SK-N-SH (cell line): ENCODE measurements at regions not wholly inside any gene's neighbourhood (a gene's known extent, or its start where the extent isn't known, plus 50 kb on each side); places are given as distances from the start of the nearest gene placed in this dataset.

ENCODE experiments used
- CTCF ChIA-PET: fragments of 300-600, 350-600 bp; formaldehyde crosslinking; extraction: SDS; loops from one replicate; lab custom pipeline; 2021; lab: Yijun Ruan, JAX
- POLR2A ChIA-PET: fragments of 350-600 bp; sonication (Branson Sonifier 250); formaldehyde crosslinking; extraction: SDS; loops from one replicate; lab custom pipeline; 2020; ENCODE audit warnings: antibody characterized with exemption, inconsistent platforms; lab: Yijun Ruan, JAX
- DNase-seq: peaks from one replicate; pipeline ENCODE4 v3.0.0; 2012
- H2AFZ ChIP-seq: fragments of 200-600 bp; sonication (generic); 2 replicates; pipeline ENCODE4 v1.8.1; 2016; ENCODE audit warnings: antibody characterized with exemption, mild to moderate bottlenecking, low read depth
- H3F3A ChIP-seq: fragments of 200-600 bp; sonication (generic); replicated peaks from 2 replicates; pipeline ENCODE3; 2016; ENCODE audit warnings: antibody characterized with exemption, mild to moderate bottlenecking; ENCODE audit not compliant: insufficient read depth
- H3K27ac ChIP-seq, 2 experiments: fragments of 200-500 bp in 1 of 2; fragments of 200-600 bp in 1 of 2; sonication (Bioruptor generic) in 1 of 2; sonication (generic), shearing (Covaris generic) in 1 of 2; 2 replicates each; pipeline versions ENCODE4 v1.5.1 to v1.6.1; 2014 to 2016; ENCODE audit warnings: low read depth in 2 of 2, inconsistent platforms in 1 of 2, low read length in 1 of 2, mild to moderate bottlenecking in 1 of 2, mixed read lengths in 1 of 2
- H3K27me3 ChIP-seq: fragments of 200-600 bp; sonication (generic), shearing (Covaris generic); 2 replicates; pipeline ENCODE4 v1.6.1; 2016; ENCODE audit warnings: mixed run types; ENCODE audit not compliant: insufficient read depth
- H3K36me3 ChIP-seq, 2 experiments: fragments of 200-500 bp in 1 of 2; fragments of 200-600 bp in 1 of 2; sonication (Bioruptor generic) in 1 of 2; sonication (generic) in 1 of 2; replicated peaks in 1 of 2; 2 replicates each; pipeline versions ENCODE3 to v1.5.1; 2014 to 2016; ENCODE audit warnings: low read length in 1 of 2, mild to moderate bottlenecking in 1 of 2; ENCODE audit not compliant: insufficient read depth in 2 of 2, control insufficient read depth in 1 of 2
- H3K4me1 ChIP-seq, 2 experiments: fragments of 200-500 bp in 1 of 2; fragments of 200-600 bp in 1 of 2; sonication (Bioruptor generic) in 1 of 2; sonication (generic), shearing (Covaris generic) in 1 of 2; 2 replicates each; pipeline versions ENCODE4 v1.5.1 to v1.6.1; 2014 to 2016; ENCODE audit warnings: low read depth in 1 of 2, low read length in 1 of 2, mixed run types in 1 of 2; ENCODE audit not compliant: insufficient read depth in 2 of 2, control insufficient read depth in 1 of 2
- H3K4me2 ChIP-seq: fragments of 200-600 bp; sonication (generic), shearing (Covaris generic); 2 replicates; pipeline ENCODE4 v1.6.1; 2017; ENCODE audit warnings: mixed run types
- H3K4me3 ChIP-seq, 2 experiments: fragments of 200-500 bp in 1 of 2; fragments of 200-600 bp in 1 of 2; sonication (Bioruptor generic) in 1 of 2; sonication (generic), shearing (Covaris generic) in 1 of 2; 2 replicates each; pipeline versions ENCODE4 v1.5.1 to v1.8.1; 2014 to 2016; ENCODE audit warnings: low read depth in 2 of 2, inconsistent platforms in 1 of 2, low read length in 1 of 2, mild to moderate bottlenecking in 1 of 2, mixed read lengths in 1 of 2, moderate library complexity in 1 of 2
- H3K79me2 ChIP-seq: fragments of 200-600 bp; sonication (generic); 2 replicates; pipeline ENCODE4 v1.8.1; 2017; ENCODE audit warnings: mild to moderate bottlenecking; ENCODE audit not compliant: insufficient read depth
- H3K9ac ChIP-seq: fragments of 200-600 bp; sonication (generic); 2 replicates; pipeline ENCODE4 v1.6.1; 2017; ENCODE audit warnings: mixed run types
- H3K9me2 ChIP-seq: fragments of 200-600 bp; sonication (generic); 2 replicates; pipeline ENCODE4 v1.6.1; 2017; ENCODE audit warnings: mixed run types
- H3K9me3 ChIP-seq: fragments of 200-600 bp; sonication (generic); 2 replicates; pipeline ENCODE4 v1.6.1; 2017; ENCODE audit warnings: mixed run types, mild to moderate bottlenecking, moderate library complexity
- H4K20me1 ChIP-seq: fragments of 200-600 bp; sonication (generic); 2 replicates; pipeline ENCODE4 v1.6.1; 2017; ENCODE audit warnings: mild to moderate bottlenecking, mixed run types; ENCODE audit not compliant: insufficient read depth
- FOXJ3 ChIP-seq: sonication (generic); formaldehyde crosslinking; IDR thresholded peaks from 2 replicates; pipeline ENCODE4 v1.5.1; 2020; ENCODE audit warnings: mild to moderate bottlenecking, missing genetic modification reagents
- MEF2A ChIP-seq: IDR thresholded peaks from 2 replicates; pipeline ENCODE4 v1.4.0; 2012; ENCODE audit warnings: low read depth, borderline replicate concordance
- MXI1 ChIP-seq: IDR thresholded peaks from 2 replicates; pipeline ENCODE4 v1.6.1; 2012; ENCODE audit warnings: mild to moderate bottlenecking, low read depth, low read length, improper control_type of control experiment
- NRF1 ChIP-seq: IDR thresholded peaks from 2 replicates; pipeline ENCODE4 v1.6.1; 2012; ENCODE audit warnings: low read depth, mild to moderate bottlenecking, low read length
- RFX5 ChIP-seq: IDR thresholded peaks from 2 replicates; pipeline ENCODE4 v1.6.1; 2012; ENCODE audit warnings: mild to moderate bottlenecking, improper control_type of control experiment, low read length
- RXRA ChIP-seq: IDR thresholded peaks from 2 replicates; pipeline ENCODE4 v1.4.0; 2012; ENCODE audit warnings: low read depth, mild to moderate bottlenecking, borderline replicate concordance
- SIN3A ChIP-seq: IDR thresholded peaks from 2 replicates; pipeline ENCODE4 v1.6.1; 2012; ENCODE audit warnings: low read depth, mild to moderate bottlenecking, low read length, moderate library complexity, borderline replicate concordance
- TAF1 ChIP-seq: IDR thresholded peaks from 2 replicates; pipeline ENCODE4 v1.6.1; 2012; ENCODE audit warnings: low read depth, mild to moderate bottlenecking, low read length, moderate library complexity, borderline replicate concordance
- WGBS: methylation state at CpG from one replicate; pipeline ENCODE4 v1.1.6; 2017; ENCODE audit warnings: low lambda C conversion rate; 5-methylcytosine and 5-hydroxymethylcytosine counted together
- TF ChIP-seq, protein P1 (sequence below): fragments of 200-600 bp; sonication (generic); IDR thresholded peaks from 2 replicates; pipeline ENCODE4 v1.6.1; 2017; ENCODE audit warnings: antibody characterized with exemption, mild to moderate bottlenecking, moderate library complexity
- TF ChIP-seq, protein P2 (sequence below): IDR thresholded peaks from 2 replicates; pipeline ENCODE4; 2012

DNA sequence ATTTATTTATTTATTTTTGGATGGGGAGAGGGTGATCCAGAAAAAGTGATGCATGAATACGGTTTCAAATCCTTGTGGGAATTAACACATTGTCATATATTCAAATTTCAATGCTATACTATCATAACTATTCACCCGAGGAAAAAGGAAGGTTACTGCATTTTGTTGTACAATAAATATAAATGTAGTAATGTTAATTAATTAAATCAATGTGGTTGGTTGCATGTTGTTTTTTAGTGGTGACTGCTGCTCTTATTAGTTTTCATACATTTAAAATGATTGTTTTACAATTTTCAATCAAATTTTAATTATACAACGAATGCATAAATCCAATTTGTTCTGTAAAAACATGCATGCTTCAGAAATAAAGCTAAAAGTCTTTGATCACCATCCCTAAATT is 180.5 kb downstream of the ZFP64 start:
- ChIA-PET CTCF (interaction anchor here (0.7 to 2.3 kb wide), 4 partner anchors 12 to 624 kb away, joined by 3 to 7 read pairs (median 4); no protein-coding TSS in a partner anchor), POLR2A (no interaction called here)
- Histone ChIP-seq H3K36me3 (no peaks in the 10 kb centered on the region), H2AFZ (no peak overlapping the region), H3K9me3 (0 out of 2 replicates have a peak, but pooled peaks cover 3% of the 10 kb centered on the region), H3K27ac (no peak overlapping the region), H4K20me1 (no peaks in the 10 kb centered on the region), H3K4me1 (peaks cover 0 to 4% of the 10 kb centered on the region in 2 experiments; a peak in 3 of 4 replicates), H3K4me3 (no peak overlapping the region), H3K9me2 (no peaks in the 10 kb centered on the region), H3K4me2 (no peak overlapping the region), H3K79me2 (no peaks in the 10 kb centered on the region), H3F3A (no peaks in the 10 kb centered on the region), H3K9ac (no peak overlapping the region), H3K27me3 (no peaks in the 10 kb centered on the region)
- WGBS, result 78% methylated on average over 3 of the region's 3 CpGs
- TF ChIP-seq, protein P1, sequence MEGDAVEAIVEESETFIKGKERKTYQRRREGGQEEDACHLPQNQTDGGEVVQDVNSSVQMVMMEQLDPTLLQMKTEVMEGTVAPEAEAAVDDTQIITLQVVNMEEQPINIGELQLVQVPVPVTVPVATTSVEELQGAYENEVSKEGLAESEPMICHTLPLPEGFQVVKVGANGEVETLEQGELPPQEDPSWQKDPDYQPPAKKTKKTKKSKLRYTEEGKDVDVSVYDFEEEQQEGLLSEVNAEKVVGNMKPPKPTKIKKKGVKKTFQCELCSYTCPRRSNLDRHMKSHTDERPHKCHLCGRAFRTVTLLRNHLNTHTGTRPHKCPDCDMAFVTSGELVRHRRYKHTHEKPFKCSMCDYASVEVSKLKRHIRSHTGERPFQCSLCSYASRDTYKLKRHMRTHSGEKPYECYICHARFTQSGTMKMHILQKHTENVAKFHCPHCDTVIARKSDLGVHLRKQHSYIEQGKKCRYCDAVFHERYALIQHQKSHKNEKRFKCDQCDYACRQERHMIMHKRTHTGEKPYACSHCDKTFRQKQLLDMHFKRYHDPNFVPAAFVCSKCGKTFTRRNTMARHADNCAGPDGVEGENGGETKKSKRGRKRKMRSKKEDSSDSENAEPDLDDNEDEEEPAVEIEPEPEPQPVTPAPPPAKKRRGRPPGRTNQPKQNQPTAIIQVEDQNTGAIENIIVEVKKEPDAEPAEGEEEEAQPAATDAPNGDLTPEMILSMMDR, result no peak
- DNase-seq, result no peak

DNA sequence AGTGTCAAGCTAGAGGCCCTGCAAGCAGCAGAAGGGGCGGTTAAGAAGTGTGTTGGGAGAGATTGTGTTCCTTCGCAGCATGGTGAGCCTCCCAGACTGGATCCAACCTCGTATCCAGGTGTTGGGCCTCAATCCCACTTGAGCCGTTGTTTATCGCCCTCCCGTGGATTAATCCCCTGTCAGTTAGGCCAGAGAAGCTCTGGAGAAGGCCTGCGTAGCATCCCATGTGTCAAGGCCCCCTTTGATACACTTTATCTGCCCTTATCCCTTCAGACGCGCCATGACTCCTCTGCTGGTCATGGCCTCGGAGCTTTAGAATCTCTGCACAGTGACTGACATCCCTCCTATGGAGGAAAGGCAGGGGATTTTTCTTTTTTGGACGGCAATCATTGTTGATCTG is 181.0 kb downstream of the ZFP64 start:
- H3K4me3 ChIP-seq, result no peak overlapping the region
- DNase-seq, result no peak
- 93% methylated on average over 11 of the region's 11 CpGs for WGBS
- TF ChIP-seq NRF1 (no peak), RXRA (no peak), RFX5 (no peak), MEF2A (no peak), MXI1 (no peak), SIN3A (no peak), TAF1 (no peak), FOXJ3 (no peak)
- TF ChIP-seq, protein P2, sequence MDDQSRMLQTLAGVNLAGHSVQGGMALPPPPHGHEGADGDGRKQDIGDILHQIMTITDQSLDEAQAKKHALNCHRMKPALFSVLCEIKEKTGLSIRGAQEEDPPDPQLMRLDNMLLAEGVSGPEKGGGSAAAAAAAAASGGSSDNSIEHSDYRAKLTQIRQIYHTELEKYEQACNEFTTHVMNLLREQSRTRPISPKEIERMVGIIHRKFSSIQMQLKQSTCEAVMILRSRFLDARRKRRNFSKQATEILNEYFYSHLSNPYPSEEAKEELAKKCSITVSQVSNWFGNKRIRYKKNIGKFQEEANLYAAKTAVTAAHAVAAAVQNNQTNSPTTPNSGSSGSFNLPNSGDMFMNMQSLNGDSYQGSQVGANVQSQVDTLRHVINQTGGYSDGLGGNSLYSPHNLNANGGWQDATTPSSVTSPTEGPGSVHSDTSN, result no peak
- ChIA-PET POLR2A (no interaction called here), CTCF (interaction anchor here (1.1 to 2.3 kb wide), 2 partner anchors 13 to 45 kb away, joined by 4 to 7 read pairs; no protein-coding TSS in a partner anchor)
- H3K9me2 ChIP-seq, result no peaks in the 10 kb centered on the region
- no peaks in the 10 kb centered on the region for H4K20me1 ChIP-seq
- no peaks in the 10 kb centered on the region for H3K27me3 ChIP-seq
- H3K79me2 ChIP-seq, result no peaks in the 10 kb centered on the region
- H2AFZ ChIP-seq, result no peak overlapping the region
- H3K4me1 ChIP-seq, result peaks cover 0 to 4% of the 10 kb centered on the region in 2 experiments; a peak in 3 of 4 replicates
- no peaks in the 10 kb centered on the region for H3F3A ChIP-seq
- 0 out of 2 replicates have a peak, but pooled peaks cover 3% of the 10 kb centered on the region for H3K9me3 ChIP-seq
- H3K36me3 ChIP-seq, result no peaks in the 10 kb centered on the region
- no peak overlapping the region for H3K27ac ChIP-seq
- no peak overlapping the region for H3K9ac ChIP-seq
- no peak overlapping the region for H3K4me2 ChIP-seq
